Retinal pigment epithelial cell (primary cell): ENCODE measurements at regions not wholly inside any gene's neighbourhood (a gene's known extent, or its start where the extent isn't known, plus 50 kb on each side); places are given as distances from the start of the nearest gene placed in this dataset.

Experiments
- DNase-seq: peaks from one replicate; pipeline ENCODE4 v3.0.0-alpha.2; 2010; ENCODE audit warnings: low read depth
- H3K4me3 ChIP-seq: 2 replicates; pipeline ENCODE4 v1.5.1; 2011; ENCODE audit warnings: mild to moderate bottlenecking, low read length, control low read depth, moderate library complexity
- TF ChIP-seq, protein P1 (sequence below): conservative IDR thresholded peaks from 2 replicates; pipeline ENCODE4 v1.5.1; 2011; ENCODE audit warnings: low read depth, low read length, control low read depth, inconsistent platforms

DNA sequence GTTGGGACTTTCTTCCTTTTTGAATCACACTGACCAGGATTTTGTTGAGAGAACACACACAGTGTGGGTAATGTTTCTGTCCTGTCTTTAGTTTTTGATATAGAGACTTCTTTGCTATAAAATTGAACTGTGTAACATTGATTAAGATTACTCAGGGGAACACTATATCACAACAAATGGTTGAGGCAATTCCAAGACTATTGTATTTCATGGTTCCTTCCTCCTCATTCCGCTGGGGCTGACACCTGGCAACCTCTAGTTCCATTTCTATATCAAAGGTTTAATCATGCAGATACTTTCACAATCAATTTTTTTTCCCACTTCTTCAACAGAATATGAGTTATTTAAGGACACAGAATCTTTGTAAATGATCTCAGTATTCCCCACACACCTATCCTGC lies 182.2 kb downstream of the TAF11L14 start:
- TF ChIP-seq, protein P1, sequence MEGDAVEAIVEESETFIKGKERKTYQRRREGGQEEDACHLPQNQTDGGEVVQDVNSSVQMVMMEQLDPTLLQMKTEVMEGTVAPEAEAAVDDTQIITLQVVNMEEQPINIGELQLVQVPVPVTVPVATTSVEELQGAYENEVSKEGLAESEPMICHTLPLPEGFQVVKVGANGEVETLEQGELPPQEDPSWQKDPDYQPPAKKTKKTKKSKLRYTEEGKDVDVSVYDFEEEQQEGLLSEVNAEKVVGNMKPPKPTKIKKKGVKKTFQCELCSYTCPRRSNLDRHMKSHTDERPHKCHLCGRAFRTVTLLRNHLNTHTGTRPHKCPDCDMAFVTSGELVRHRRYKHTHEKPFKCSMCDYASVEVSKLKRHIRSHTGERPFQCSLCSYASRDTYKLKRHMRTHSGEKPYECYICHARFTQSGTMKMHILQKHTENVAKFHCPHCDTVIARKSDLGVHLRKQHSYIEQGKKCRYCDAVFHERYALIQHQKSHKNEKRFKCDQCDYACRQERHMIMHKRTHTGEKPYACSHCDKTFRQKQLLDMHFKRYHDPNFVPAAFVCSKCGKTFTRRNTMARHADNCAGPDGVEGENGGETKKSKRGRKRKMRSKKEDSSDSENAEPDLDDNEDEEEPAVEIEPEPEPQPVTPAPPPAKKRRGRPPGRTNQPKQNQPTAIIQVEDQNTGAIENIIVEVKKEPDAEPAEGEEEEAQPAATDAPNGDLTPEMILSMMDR, result no peak
- H3K4me3 ChIP-seq, result no peak overlapping the region
- DNase-seq, result no peak

DNA sequence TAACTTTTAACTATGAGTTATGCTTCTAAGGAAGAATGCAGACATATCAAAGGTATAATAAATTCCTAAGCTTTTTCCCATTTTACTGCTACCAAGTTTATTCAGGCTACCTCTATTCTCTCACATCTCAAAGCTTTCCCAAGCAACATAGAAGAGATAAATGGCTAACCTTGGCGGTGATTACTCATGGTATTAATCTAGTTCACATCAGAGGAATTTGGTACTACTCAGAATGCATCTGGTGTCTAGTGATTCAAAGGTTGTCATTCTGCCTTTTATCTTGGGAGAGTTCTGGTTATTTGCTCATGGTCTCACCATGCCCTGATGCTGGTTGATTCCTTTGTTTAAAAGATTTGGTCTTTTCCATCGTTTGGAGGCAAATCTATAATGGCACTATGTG lies 182.7 kb downstream of the TAF11L14 start:
- TF ChIP-seq, protein P1, result no peak
- no peak for DNase-seq
- no peak overlapping the region for H3K4me3 ChIP-seq

- H3K4me3 ChIP-seq, result no peak overlapping the region
- no peak for DNase-seq
Measured at GRCh38 chr5:17817990-17818389, 183.7 kb downstream of the TAF11L14 start.

DNA sequence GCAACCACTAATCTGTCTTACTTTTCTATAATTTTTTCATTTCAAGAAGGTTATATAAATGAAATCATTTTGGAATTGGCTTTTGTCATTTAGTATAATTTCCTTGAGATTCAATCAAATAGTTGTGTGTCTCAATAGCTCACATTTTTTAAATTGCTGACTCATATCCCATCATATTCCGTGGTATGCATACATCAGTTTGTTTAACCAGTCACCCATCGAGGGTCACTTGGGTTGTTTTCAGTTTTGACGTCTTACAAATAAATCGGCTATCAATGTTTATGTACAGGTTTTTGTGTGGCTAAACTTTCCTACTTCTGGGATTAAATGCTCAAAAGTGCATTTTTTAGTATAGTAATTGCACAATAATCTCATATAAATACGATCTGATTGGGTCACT lies 185.5 kb downstream of the TAF11L14 start:
- TF ChIP-seq, protein P1, result no peak
- no peak for DNase-seq
- H3K4me3 ChIP-seq, result no peak overlapping the region

More at GRCh38 chr5:17817990-17818389, 183.7 kb downstream of the TAF11L14 start:
- TF ChIP-seq, protein P1, result no peak

DNA sequence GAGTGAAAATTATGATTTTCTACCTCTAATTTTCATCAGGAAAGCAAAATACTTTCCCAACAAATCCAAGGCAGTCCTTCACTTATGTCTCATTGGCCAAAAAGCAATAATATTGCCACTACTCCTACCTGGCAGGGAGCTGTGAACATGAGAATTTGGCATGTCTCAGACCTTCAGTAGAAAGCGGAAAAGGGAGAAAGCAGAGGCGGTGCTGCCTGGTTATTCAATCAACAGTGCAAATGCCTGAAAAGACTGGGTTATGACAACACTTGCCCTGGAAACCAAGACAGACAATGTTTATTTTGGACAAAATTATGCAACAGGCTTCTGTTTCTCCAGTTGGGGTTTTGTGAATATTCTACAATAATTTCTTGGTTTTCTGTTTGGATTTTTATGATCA lies 194.4 kb downstream of the TAF11L14 start:
- H3K4me3 ChIP-seq, result no peak overlapping the region
- TF ChIP-seq, protein P1, result no peak
- DNase-seq, result no peak

DNA sequence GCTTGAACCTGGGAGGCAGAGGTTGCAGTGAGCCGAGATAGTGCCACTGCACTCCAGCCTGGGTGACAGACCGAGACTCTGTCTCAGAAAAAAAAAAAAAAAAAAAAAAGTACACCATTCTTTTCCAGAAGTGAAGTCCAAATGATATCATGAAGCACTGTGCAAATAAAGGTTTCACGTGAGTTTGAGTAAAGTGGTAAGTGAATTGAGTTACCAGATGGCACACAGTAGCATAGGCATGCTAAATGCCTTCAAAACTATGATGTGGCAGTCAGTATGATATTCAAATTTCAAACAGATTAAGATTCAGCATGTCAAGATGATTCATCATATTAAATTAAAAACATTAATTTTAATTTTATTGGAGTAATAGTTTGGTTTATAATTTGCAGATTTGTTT lies 195.2 kb downstream of the TAF11L14 start:
- TF ChIP-seq, protein P1, result no peak
- H3K4me3 ChIP-seq, result no peak overlapping the region
- DNase-seq, result no peak

GRCh38 chr5:17831279-17831678 lies 197.0 kb downstream of the TAF11L14 start:
- DNase-seq, result no peak
- no peak overlapping the region for H3K4me3 ChIP-seq
- TF ChIP-seq, protein P1, result no peak
